H9 (cell line): ENCODE measurements at regions not wholly inside any gene's neighbourhood (a gene's known extent, or its start where the extent isn't known, plus 50 kb on each side); places are given as distances from the start of the nearest gene placed in this dataset.

Source experiments
- DNase-seq: peaks from one replicate; pipeline ENCODE4 v3.0.0-alpha.2; 2017
- H2AFZ ChIP-seq: one replicate; pipeline ENCODE4 v1.6.1; 2013; ENCODE audit warnings: mild to moderate bottlenecking, low read length, control low read depth, moderate library complexity
- H2AK5ac ChIP-seq: 2 replicates; pipeline ENCODE4 v1.6.1; 2013; ENCODE audit warnings: low read length, control low read depth, mixed read lengths; ENCODE audit not compliant: insufficient read length
- H2BK120ac ChIP-seq: one replicate; pipeline ENCODE4 v1.6.1; 2013; ENCODE audit warnings: low read depth, mild to moderate bottlenecking, low read length, control low read depth, inconsistent platforms; ENCODE audit not compliant: poor library complexity, severe bottlenecking
- H2BK12ac ChIP-seq: 2 replicates; pipeline ENCODE4 v1.6.1; 2013; ENCODE audit warnings: low read length, control low read depth, mixed read lengths, low read depth; ENCODE audit not compliant: insufficient read length
- H2BK15ac ChIP-seq: 2 replicates; pipeline ENCODE4 v1.6.1; 2013; ENCODE audit warnings: low read depth, low read length, control low read depth
- H2BK20ac ChIP-seq: one replicate; pipeline ENCODE4 v1.6.1; 2013; ENCODE audit warnings: low read depth, mild to moderate bottlenecking, low read length, control low read depth, inconsistent platforms; ENCODE audit not compliant: poor library complexity, severe bottlenecking
- H2BK5ac ChIP-seq: 2 replicates; pipeline ENCODE4 v1.6.1; 2013; ENCODE audit warnings: low read length, control low read depth, mixed read lengths; ENCODE audit not compliant: insufficient read length
- H3K14ac ChIP-seq: 2 replicates; pipeline ENCODE4 v1.6.1; 2013; ENCODE audit warnings: low read length, control low read depth; ENCODE audit not compliant: insufficient read depth
- H3K18ac ChIP-seq: 2 replicates; pipeline ENCODE4 v1.6.1; 2013; ENCODE audit warnings: low read depth, mild to moderate bottlenecking, mixed read lengths, low read length, control low read depth; ENCODE audit not compliant: insufficient read length
- H3K23ac ChIP-seq: 2 replicates; pipeline ENCODE4 v1.6.1; 2013; ENCODE audit warnings: low read length, control low read depth, mixed read lengths, low read depth; ENCODE audit not compliant: insufficient read length
- H3K23me2 ChIP-seq: 2 replicates; pipeline ENCODE4 v1.6.1; 2013; ENCODE audit warnings: low read depth, mild to moderate bottlenecking, mixed read lengths, low read length, control low read depth; ENCODE audit not compliant: insufficient read length, poor library complexity, severe bottlenecking
- H3K27ac ChIP-seq: 2 replicates; pipeline ENCODE4 v1.5.1; 2013; ENCODE audit warnings: low read length, control low read depth, mixed read lengths, low read depth; ENCODE audit not compliant: insufficient read length
- H3K27me3 ChIP-seq: 2 replicates; pipeline ENCODE4 v1.6.1; 2013; ENCODE audit warnings: low read length, control low read depth, inconsistent platforms; ENCODE audit not compliant: insufficient read depth
- H3K4ac ChIP-seq: 2 replicates; pipeline ENCODE4 v1.6.1; 2013; ENCODE audit warnings: low read depth, mild to moderate bottlenecking, control low read depth, inconsistent platforms, low read length, moderate library complexity
- H3K4me1 ChIP-seq: 2 replicates; pipeline ENCODE4 v1.6.1; 2013; ENCODE audit warnings: low read length, control low read depth, inconsistent platforms; ENCODE audit not compliant: insufficient read depth
- H3K4me2 ChIP-seq: 2 replicates; pipeline ENCODE4 v1.6.1; 2013; ENCODE audit warnings: low read length, control low read depth, mixed read lengths; ENCODE audit not compliant: insufficient read length, insufficient read depth
- H3K56ac ChIP-seq: 2 replicates; pipeline ENCODE4 v1.6.1; 2013; ENCODE audit warnings: low read depth, mild to moderate bottlenecking, mixed read lengths, low read length, control low read depth; ENCODE audit not compliant: insufficient read length
- H3K79me1 ChIP-seq: 2 replicates; pipeline ENCODE4 v1.6.1; 2013; ENCODE audit warnings: low read depth, mild to moderate bottlenecking, moderate library complexity, low read length, control low read depth, inconsistent platforms; ENCODE audit not compliant: insufficient read depth, poor library complexity, severe bottlenecking
- H3K79me2 ChIP-seq: 2 replicates; pipeline ENCODE4 v1.6.1; 2013; ENCODE audit warnings: low read length, control low read depth, inconsistent platforms; ENCODE audit not compliant: insufficient read depth
- H3K9ac ChIP-seq: 2 replicates; pipeline ENCODE4 v1.6.1; 2013; ENCODE audit warnings: low read length, control low read depth, mixed read lengths; ENCODE audit not compliant: insufficient read length; ENCODE audit errors: extremely low read depth
- H3K9me3 ChIP-seq: one replicate; pipeline ENCODE4 v1.6.1; 2013; ENCODE audit warnings: low read depth, low read length, inconsistent platforms; ENCODE audit not compliant: control insufficient read depth
- H3T11ph ChIP-seq: one replicate; pipeline ENCODE4 v1.6.1; 2013; ENCODE audit warnings: mild to moderate bottlenecking, low read length, control low read depth, inconsistent platforms
- H4K20me1 ChIP-seq: one replicate; pipeline ENCODE4 v1.6.1; 2013; ENCODE audit not compliant: control insufficient read depth, insufficient read length, insufficient read depth
- H4K5ac ChIP-seq: 2 replicates; pipeline ENCODE4 v1.6.1; 2013; ENCODE audit warnings: low read depth, mild to moderate bottlenecking, mixed read lengths, low read length, control low read depth; ENCODE audit not compliant: insufficient read length
- H4K8ac ChIP-seq: replicated peaks from 2 replicates; pipeline ENCODE4 v1.6.1; 2013; ENCODE audit warnings: low read length, control low read depth, mixed read lengths, low read depth; ENCODE audit not compliant: insufficient read length
- H4K91ac ChIP-seq: 2 replicates; pipeline ENCODE4 v1.6.1; 2013; ENCODE audit warnings: low read depth, mild to moderate bottlenecking, moderate library complexity, mixed read lengths, low read length, control low read depth; ENCODE audit not compliant: insufficient read length
- H3K27ac Mint-ChIP-seq, 3 experiments: 2 replicates in 2 of 3; 3 replicates in 1 of 3; pipeline ENCODE4 v1.8.0; 2020 to 2021; ENCODE audit warnings: mixed read lengths in 3 of 3, mild to moderate bottlenecking in 1 of 3, moderate library complexity in 1 of 3
- H3K27me3 Mint-ChIP-seq: 2 replicates; pipeline ENCODE4 v1.8.0; 2021; ENCODE audit warnings: low read depth, mild to moderate bottlenecking, moderate library complexity, mixed read lengths
- H3K36me3 Mint-ChIP-seq, 3 experiments: 2 replicates in 2 of 3; 3 replicates in 1 of 3; pipeline ENCODE4 v1.8.0; 2020 to 2021; ENCODE audit warnings: low read depth in 3 of 3, mixed read lengths in 3 of 3; ENCODE audit not compliant: insufficient read depth in 1 of 3
- H3K4me1 Mint-ChIP-seq, 2 experiments: 2 replicates each; pipeline ENCODE4 v1.8.0; 2020; ENCODE audit warnings: mixed read lengths in 2 of 2
- H3K4me3 Mint-ChIP-seq, 2 experiments: 2 replicates in 1 of 2; 3 replicates in 1 of 2; pipeline ENCODE4 v1.8.0; 2020 to 2021; ENCODE audit warnings: mild to moderate bottlenecking in 2 of 2, mixed read lengths in 2 of 2, moderate library complexity in 1 of 2
- H3K9me3 Mint-ChIP-seq, 2 experiments: 2 replicates in 1 of 2; 3 replicates in 1 of 2; pipeline ENCODE4 v1.8.0; 2020; ENCODE audit warnings: mild to moderate bottlenecking in 2 of 2, mixed read lengths in 2 of 2, moderate library complexity in 1 of 2
- WGBS: extraction: QIAGEN DNeasy Blood & Tissue Kit; methylation state at CpG from one replicate; pipeline ENCODE4 v1.1.7; 2013; ENCODE audit warnings: missing lambda C conversion rate, low lambda C conversion rate, mixed read lengths; ENCODE audit not compliant: insufficient read length; ENCODE audit errors: extremely low coverage; 5-methylcytosine and 5-hydroxymethylcytosine counted together
- TF ChIP-seq, protein P1 (sequence below): fragments of 200-600 bp; sonication (generic); conservative IDR thresholded peaks from 3 replicates; pipeline ENCODE4 v1.8.0; 2021; ENCODE audit warnings: antibody characterized with exemption, mild to moderate bottlenecking

DNA sequence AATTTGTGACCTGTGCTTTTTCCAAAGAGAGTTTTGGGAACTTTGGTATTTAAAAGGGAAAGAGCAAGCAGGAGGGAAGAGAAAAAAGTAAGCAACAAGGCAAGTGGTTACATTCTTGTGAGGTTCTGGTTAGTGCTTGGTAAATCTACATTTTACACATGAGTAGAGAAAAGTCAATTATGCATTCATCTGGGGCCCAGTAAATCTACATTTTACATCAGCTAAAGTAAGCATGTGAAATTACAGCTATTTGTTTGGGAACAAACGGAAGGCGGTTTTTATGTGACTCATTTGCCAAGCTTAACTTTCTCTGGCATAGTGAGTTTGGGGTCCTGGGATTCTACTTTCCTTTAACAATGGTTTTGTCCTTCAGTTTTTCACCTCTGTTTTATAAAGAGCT lies 102.2 kb downstream of the SNX18 start:
- no peak overlapping the region for H3K23ac ChIP-seq
- no peak overlapping the region for H3K4ac ChIP-seq
- H3K79me2 ChIP-seq: no peaks in the 10 kb centered on the region

More for the DNA sequence above, 102.2 kb downstream of the SNX18 start:
- Histone ChIP-seq H3K14ac (no peak overlapping the region), H3K9ac (no peak overlapping the region), H3K9me3 (no peaks in the 10 kb centered on the region), H3K4me2 (no peak overlapping the region), H3K23me2 (no peaks in the 10 kb centered on the region), H4K20me1 (no peaks in the 10 kb centered on the region), H3K27me3 (no peaks in the 10 kb centered on the region), H4K5ac (no peak overlapping the region), H3T11ph (no peak overlapping the region), H2BK20ac (no peak overlapping the region), H3K18ac (no peak overlapping the region), H4K8ac (no peak overlapping the region), H2BK120ac (no peak overlapping the region), H2AFZ (no peak overlapping the region), H2AK5ac (no peak overlapping the region), H3K4me1 (no peaks in the 10 kb centered on the region), H3K27ac (no peak overlapping the region), H2BK5ac (no peak overlapping the region), H2BK15ac (no peak overlapping the region), H3K79me1 (no peaks in the 10 kb centered on the region), H2BK12ac (no peak overlapping the region), H3K56ac (no peak overlapping the region), H4K91ac (no peak overlapping the region)
- Mint-ChIP-seq H3K4me1 (peaks cover 0 to 9% of the 10 kb centered on the region in 2 experiments; a peak in 2 of 4 replicates), H3K36me3 (no peaks in the 10 kb centered on the region), H3K27me3 (peaks cover 2% of the 10 kb centered on the region), H3K27ac (no peak overlapping the region), H3K4me3 (no peak overlapping the region), H3K9me3 (no peaks in the 10 kb centered on the region; a peak in 2 of 5 replicates)
- WGBS: no CpG with 5 or more reads among the region's 2 CpGs
- TF ChIP-seq, protein P1, sequence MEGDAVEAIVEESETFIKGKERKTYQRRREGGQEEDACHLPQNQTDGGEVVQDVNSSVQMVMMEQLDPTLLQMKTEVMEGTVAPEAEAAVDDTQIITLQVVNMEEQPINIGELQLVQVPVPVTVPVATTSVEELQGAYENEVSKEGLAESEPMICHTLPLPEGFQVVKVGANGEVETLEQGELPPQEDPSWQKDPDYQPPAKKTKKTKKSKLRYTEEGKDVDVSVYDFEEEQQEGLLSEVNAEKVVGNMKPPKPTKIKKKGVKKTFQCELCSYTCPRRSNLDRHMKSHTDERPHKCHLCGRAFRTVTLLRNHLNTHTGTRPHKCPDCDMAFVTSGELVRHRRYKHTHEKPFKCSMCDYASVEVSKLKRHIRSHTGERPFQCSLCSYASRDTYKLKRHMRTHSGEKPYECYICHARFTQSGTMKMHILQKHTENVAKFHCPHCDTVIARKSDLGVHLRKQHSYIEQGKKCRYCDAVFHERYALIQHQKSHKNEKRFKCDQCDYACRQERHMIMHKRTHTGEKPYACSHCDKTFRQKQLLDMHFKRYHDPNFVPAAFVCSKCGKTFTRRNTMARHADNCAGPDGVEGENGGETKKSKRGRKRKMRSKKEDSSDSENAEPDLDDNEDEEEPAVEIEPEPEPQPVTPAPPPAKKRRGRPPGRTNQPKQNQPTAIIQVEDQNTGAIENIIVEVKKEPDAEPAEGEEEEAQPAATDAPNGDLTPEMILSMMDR: no peak
- DNase-seq: no peak
